GM18502 (cell line): ENCODE measurements at regions not wholly inside any gene's neighbourhood (a gene's known extent, or its start where the extent isn't known, plus 50 kb on each side); places are given as distances from the start of the nearest gene placed in this dataset.

ENCODE experiments used
- ATAC-seq: cut with Tn5 transposase; IDR thresholded peaks from one replicate; pipeline ENCODE4 v1.9.1; 2021; ENCODE audit warnings: mild to moderate bottlenecking; ENCODE audit not compliant: unreplicated experiment, poor library complexity

- no peak for ATAC-seq
Observed at GRCh38 chr10:21164687-21165086, 267.6 kb upstream of the NEBL start.

DNA sequence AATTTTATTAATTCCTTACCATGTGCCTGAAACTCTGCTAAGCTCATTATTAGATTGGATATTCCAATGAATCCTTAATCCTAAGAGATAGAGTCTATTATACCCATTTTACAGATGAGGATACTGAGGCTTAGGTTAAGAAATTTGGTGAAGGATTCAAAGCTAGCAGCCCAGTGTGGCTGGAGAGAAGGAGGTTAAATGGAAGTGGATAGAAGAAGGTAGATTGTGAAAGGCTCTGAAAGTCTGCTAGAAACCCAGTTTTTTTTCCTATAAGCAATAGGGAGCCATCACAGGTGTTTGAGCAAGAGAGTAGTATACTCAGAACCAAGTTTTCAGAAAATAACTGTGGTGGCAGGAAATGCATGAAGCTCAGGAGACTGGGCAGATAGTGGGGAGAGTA lies 265.8 kb upstream of the NEBL start:
- no peak for ATAC-seq

DNA sequence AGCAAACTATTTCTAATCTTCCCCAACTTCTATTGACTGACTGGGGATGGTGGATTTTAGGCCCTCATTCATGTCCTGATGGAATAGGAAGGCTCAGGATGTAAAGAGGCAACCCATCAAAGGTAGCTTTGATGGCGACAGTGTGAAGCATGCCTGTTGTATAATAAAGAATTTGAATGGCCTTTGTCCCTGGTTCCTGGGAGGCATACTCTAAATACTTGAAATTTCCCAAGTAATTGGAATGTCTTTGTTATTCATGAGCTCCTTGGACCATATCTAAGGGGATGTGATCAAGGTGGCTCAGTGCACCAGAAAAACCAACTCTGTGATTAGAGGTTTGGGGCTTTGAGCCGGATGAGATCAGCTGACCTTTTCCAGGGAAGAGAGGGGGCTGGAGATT lies 264.5 kb upstream of the NEBL start:
- ATAC-seq, result no peak

- no peak for ATAC-seq
Observed at GRCh38 chr10:21161090-21161625, 264.0 kb upstream of the NEBL start.

GRCh38 chr10:21160116-21160515 lies 263.0 kb upstream of the NEBL start:
- no peak for ATAC-seq

DNA sequence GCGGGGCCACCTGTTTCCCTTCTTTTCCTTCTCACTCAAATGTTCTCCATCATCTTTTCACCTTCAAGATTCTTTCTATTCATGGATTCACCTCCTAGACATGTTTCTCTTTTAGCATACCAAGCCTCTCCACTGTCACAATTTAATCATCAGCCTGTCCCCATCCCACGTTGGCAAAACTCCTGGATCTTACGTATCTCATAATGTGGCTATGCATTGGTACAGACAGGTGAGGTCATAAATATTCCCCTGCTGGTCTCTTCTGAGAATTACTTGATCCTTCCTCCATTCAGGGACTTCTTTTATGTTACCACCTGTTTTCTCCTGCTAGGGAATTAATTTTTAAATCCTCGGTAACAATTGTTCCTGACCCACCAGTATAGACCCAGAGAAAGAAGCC lies 262.6 kb upstream of the NEBL start:
- ATAC-seq, result no peak

DNA sequence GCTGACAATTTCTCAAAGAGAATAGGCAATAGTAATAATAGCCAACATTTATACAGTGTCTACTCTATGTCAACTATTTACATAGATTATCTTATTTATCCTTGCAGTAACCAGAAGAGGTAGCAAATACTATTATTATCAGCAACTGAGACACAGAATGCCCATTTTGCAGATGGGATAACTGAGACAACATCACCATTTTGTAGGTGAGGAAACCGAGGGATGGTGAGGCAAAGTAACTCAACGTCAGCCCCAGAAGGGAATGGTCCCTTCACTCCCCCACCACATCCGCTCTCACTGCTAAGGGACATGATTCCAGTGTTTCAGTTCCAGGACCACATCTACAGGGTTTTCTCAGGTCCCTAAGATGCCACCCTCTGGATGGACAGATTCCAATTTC lies 261.2 kb upstream of the NEBL start:
- no peak for ATAC-seq

DNA sequence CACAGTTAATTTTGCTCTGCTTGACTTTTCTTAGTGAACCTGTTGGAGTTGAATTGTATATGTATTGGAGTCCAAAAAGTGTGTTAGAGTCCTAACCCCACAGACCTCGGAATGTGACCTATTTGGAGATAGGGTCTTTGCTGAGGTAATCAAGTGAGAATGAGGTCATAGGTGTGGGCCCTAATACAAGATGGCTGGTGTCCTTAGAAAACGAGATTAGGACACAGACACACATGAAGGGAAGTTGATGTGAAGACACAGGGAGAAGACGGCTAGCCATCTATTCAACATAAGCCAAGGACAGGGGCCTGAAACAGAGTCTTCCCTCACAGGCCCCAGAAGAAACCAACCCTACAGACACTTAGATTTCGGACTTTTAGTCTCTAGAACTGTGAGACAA lies 260.6 kb upstream of the NEBL start:
- ATAC-seq, result no peak

DNA sequence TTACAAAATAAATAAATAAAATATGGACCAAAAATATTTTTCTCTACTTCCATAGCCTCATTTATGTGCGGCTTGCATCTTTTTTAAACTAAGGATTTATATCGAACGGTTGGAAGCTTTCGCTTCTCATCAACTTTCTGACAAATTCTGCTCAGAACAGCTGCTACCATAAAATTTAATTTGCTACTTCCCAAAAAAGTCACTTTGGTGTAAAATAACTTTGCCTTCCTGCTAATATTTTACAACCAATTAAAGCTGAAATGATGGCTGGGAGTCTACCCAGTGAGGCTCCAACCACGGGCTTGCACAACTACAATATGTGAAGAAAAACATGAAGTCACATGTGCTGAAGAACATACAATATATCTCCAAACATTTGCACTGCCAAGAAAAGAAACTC lies 253.1 kb upstream of the NEBL start:
- no peak for ATAC-seq

- no peak for ATAC-seq
Observed at GRCh38 chr10:21146436-21146789, 249.3 kb upstream of the NEBL start.

GRCh38 chr10:21145751-21146435 lies 248.8 kb upstream of the NEBL start:
- ATAC-seq, result no peak

GRCh38 chr10:21144047-21144446 lies 246.9 kb upstream of the NEBL start:
- no peak for ATAC-seq

DNA sequence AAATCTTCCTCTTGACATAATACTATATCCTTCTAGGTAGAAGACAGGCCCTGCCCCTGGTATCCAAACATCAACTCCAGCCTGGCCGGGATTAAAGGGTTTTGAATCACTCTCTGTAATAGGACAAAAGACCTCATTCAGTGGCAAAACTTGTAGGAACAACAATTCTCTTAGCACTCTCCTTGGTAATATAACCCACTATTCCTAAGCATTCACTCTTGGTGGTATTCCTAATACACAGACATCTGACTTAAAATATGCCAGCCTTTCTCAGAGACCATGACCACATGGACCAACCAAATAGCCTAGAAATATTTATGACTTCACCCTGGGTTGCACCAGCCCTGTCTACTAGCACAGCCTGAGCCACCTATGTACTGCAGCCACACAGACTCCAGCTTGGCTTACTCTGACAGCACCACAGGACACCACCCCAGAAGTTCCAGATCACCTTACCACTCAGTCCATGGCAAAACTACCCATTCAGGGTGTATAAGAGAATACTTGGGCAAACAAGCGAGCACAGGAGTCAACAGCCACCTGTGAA lies 244.9 kb upstream of the NEBL start:
- ATAC-seq, result no peak

- ATAC-seq, result no peak
Observed at GRCh38 chr10:21138769-21139340, 241.7 kb upstream of the NEBL start.

- no peak for ATAC-seq
Observed at GRCh38 chr10:21135023-21135931, 238.2 kb upstream of the NEBL start.

DNA sequence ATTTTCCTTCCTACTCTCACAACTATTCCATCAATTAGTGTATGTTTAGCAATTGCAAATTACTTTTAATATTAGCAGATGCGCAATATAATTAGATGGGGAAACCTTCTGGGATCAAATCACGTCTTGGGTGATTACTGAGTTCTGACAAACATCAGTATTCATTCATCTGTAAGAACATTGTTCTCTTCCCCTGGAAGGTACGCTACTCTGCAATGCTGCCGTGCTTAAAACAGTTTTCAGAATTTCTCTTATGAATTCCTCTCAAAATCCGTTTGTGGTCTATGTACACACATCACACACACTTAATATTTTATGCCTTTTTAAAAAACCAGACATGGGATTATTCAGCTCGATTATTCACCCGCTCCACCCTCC lies 237.5 kb upstream of the NEBL start:
- ATAC-seq, result no peak

GRCh38 chr10:21130683-21131442 lies 233.8 kb upstream of the NEBL start:
- ATAC-seq, result no peak

- no peak for ATAC-seq
Observed at GRCh38 chr10:21130108-21130507, 233.0 kb upstream of the NEBL start.

- ATAC-seq, result no peak
Observed at GRCh38 chr10:21125471-21126228, 228.5 kb upstream of the NEBL start.

- ATAC-seq, result no peak
Observed at GRCh38 chr10:21122907-21123306, 225.8 kb upstream of the NEBL start.
